HFFc6 (cell line): ENCODE measurements at regions not wholly inside any gene's neighbourhood (a gene's known extent, or its start where the extent isn't known, plus 50 kb on each side); places are given as distances from the start of the nearest gene placed in this dataset.

ENCODE experiments used
- DNase-seq: peaks from one replicate; pipeline ENCODE4 v3.0.0-alpha.2; 2018
- H3K27ac Mint-ChIP-seq: 2 replicates; pipeline ENCODE4 v1.8.0; 2020; ENCODE audit warnings: mild to moderate bottlenecking, mixed read lengths
- H3K27me3 Mint-ChIP-seq: 2 replicates; pipeline ENCODE4 v1.8.0; 2021; ENCODE audit warnings: mild to moderate bottlenecking, moderate library complexity, mixed read lengths; ENCODE audit not compliant: insufficient read depth
- H3K36me3 Mint-ChIP-seq: 2 replicates; pipeline ENCODE4 v1.8.0; 2021; ENCODE audit warnings: low read depth, mixed read lengths
- H3K4me1 Mint-ChIP-seq: 2 replicates; pipeline ENCODE4 v1.8.0; 2020; ENCODE audit warnings: low read depth, mixed read lengths
- H3K4me3 Mint-ChIP-seq: 2 replicates; pipeline ENCODE4 v1.8.0; 2020; ENCODE audit warnings: mild to moderate bottlenecking, moderate library complexity, mixed read lengths
- H3K9me3 Mint-ChIP-seq: 2 replicates; pipeline ENCODE4 v1.8.0; 2020; ENCODE audit warnings: mild to moderate bottlenecking, mixed read lengths
- TF ChIP-seq, protein P1 (sequence below): fragments of 200-600 bp; sonication (generic); IDR thresholded peaks from 2 replicates; pipeline ENCODE4 v1.5.0; 2021; ENCODE audit warnings: antibody characterized with exemption, mild to moderate bottlenecking

DNA sequence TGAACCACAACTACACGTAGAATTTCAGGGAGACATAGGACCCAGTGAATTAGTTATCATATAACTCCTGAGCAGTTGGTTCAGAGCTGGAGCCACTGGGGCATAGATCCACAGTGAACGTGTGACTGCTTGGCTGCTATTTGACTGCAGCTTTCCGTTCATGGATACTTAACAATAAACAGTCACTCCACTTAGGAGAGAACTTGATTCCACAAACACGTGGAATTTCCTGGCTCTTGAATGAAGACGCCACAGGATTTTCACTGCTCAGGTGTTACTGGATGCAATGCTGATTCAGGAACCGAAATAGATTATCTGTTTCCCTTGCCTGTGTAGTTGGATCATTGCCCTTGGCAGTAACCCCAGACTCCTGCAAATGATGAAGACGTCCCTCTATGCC is 679.1 kb upstream of the ZEB2 start:
- TF ChIP-seq, protein P1, sequence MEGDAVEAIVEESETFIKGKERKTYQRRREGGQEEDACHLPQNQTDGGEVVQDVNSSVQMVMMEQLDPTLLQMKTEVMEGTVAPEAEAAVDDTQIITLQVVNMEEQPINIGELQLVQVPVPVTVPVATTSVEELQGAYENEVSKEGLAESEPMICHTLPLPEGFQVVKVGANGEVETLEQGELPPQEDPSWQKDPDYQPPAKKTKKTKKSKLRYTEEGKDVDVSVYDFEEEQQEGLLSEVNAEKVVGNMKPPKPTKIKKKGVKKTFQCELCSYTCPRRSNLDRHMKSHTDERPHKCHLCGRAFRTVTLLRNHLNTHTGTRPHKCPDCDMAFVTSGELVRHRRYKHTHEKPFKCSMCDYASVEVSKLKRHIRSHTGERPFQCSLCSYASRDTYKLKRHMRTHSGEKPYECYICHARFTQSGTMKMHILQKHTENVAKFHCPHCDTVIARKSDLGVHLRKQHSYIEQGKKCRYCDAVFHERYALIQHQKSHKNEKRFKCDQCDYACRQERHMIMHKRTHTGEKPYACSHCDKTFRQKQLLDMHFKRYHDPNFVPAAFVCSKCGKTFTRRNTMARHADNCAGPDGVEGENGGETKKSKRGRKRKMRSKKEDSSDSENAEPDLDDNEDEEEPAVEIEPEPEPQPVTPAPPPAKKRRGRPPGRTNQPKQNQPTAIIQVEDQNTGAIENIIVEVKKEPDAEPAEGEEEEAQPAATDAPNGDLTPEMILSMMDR: no peak
- Mint-ChIP-seq H3K4me3 (no peak overlapping the region), H3K9me3 (no peaks in the 10 kb centered on the region), H3K27me3 (no peaks in the 10 kb centered on the region), H3K4me1 (peaks cover 33% of the 10 kb centered on the region), H3K36me3 (no peaks in the 10 kb centered on the region), H3K27ac (no peak overlapping the region)
- DNase-seq: no peak

DNA sequence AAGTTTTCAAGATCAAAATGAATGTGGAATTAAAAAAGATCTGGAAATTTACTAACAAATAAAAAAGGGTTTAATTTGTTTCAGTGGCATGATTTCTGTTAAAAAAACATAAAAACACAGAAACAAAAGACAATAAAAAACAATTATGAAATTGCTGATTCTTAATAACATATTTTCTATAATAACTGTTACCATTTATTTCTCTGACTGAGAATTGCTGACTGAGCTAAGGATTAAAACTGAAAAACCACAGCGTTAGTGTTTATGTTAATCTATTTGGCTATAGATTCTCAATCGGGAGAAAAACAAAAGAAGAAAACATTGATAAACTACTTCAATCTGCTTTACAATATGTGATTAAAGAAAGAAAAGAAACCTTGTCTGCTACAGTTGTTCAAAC is 678.6 kb upstream of the ZEB2 start:
- Mint-ChIP-seq H3K4me3 (no peak overlapping the region), H3K9me3 (no peaks in the 10 kb centered on the region), H3K36me3 (no peaks in the 10 kb centered on the region), H3K27me3 (no peaks in the 10 kb centered on the region), H3K4me1 (peaks cover 33% of the 10 kb centered on the region), H3K27ac (no peak overlapping the region)
- DNase-seq: no peak
- TF ChIP-seq, protein P1: no peak

DNA sequence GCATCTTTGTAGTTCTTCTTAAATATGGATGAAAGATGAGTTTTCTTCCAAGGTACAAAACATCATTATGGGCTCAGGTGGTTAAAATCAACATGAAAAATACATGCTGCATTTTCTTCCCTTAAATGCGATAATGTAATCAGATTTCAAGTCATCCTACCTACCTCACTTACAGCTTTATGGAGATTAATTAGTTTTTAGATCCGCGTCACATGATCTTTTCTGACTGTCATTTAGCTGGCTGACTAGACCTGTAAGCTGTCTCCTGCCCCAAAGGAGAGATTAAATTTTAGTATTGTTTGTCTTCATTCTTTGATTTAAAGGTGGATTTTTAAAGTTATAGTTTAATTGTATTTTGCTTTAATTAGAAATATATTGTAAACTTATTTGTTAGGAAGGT is 678.0 kb upstream of the ZEB2 start:
- no peak for DNase-seq
- Mint-ChIP-seq H3K27me3 (no peaks in the 10 kb centered on the region), H3K36me3 (no peaks in the 10 kb centered on the region), H3K9me3 (no peaks in the 10 kb centered on the region), H3K27ac (no peak overlapping the region), H3K4me1 (peaks cover 33% of the 10 kb centered on the region), H3K4me3 (no peak overlapping the region)
- TF ChIP-seq, protein P1: no peak

DNA sequence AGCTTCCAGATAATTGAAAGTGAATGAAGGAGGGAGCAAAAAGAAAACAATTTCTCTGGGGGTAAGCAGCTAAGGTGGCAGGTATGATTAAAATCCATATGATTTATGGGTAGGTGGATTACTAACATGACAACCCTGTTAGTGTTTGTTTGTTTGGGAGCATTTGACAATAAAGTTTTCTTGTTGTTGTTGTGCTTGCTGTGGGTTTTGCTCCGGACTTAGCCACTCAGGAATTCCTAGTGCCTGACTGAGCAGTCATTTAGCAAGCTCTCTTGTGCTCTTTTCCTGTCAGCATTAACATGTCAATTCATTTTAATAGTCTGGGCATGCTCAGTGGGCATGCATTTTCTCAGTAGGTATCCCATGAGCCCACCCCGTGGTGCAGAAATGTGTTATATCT is 674.8 kb upstream of the ZEB2 start:
- peaks cover 35% of the 10 kb centered on the region for H3K4me1 Mint-ChIP-seq
- H3K27ac Mint-ChIP-seq: no peak overlapping the region
- TF ChIP-seq, protein P1: no peak
- H3K36me3 Mint-ChIP-seq: no peaks in the 10 kb centered on the region
- no peak overlapping the region for H3K4me3 Mint-ChIP-seq
- no peaks in the 10 kb centered on the region for H3K27me3 Mint-ChIP-seq
- no peak for DNase-seq
- no peaks in the 10 kb centered on the region for H3K9me3 Mint-ChIP-seq

DNA sequence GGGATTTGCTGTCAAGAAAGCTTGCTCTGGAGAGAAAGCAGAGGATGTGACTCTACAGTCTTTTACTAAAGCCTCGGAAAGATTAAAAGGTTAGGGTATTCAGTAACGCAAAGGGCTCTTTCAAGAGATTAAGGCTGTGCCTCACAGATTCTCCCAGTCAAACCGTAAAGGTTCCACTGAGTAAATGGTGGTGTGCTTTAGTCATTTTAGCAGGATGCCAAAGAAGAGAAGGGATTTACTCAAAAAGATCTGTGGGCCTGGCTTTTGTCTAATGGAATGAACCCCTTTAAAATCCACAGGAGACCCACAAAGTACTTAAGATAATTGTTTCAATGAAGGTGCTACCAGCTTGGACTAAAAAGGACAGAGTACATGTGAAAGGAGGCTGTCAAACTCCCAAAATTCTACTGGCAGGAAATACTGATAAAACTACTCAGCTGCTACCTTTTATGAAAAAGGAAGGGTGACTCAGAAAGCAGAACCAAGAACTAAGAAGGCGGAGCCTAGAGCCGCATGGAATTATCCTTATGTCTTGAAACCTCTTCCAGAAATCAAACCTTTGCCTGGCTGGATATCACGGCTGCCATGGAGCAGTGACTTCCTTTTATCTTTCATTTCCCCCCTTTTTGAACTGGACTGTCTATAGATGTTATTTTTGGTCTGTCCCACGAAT is 670.2 kb upstream of the ZEB2 start:
- no peaks in the 10 kb centered on the region for H3K36me3 Mint-ChIP-seq
- H3K27ac Mint-ChIP-seq: peak overlapping the region; percentile 17; the same call in 1 of the 2 replicates
- no peak for DNase-seq
- TF ChIP-seq, protein P1: no peak
- no peak overlapping the region for H3K4me3 Mint-ChIP-seq
- peaks cover 1% of the 10 kb centered on the region; the same call in 1 of the 2 replicates for H3K27me3 Mint-ChIP-seq
- peaks cover 41% of the 10 kb centered on the region for H3K4me1 Mint-ChIP-seq
- H3K9me3 Mint-ChIP-seq: no peaks in the 10 kb centered on the region

DNA sequence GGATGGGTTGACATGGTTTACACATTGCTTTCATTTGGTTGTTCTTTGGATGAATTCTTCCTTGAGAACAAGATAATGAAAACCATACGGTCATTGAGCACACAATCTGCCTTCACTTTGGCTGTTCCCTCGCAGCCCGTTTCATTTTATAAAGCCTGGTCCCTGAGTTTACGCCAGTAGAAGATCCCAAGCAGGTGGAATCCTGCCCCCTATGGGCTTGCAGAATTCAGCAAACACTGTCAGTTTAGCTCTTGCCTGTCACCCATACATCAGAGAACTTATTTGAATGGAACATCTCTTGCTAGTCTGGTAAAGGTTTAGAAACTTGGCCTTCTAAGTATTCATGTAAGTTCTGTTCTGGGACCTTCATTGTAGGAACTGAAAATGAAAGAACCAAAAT is 666.4 kb upstream of the ZEB2 start:
- Mint-ChIP-seq H3K9me3 (no peaks in the 10 kb centered on the region), H3K27ac (peak overlapping the region; percentile 95), H3K4me1 (peaks cover 67% of the 10 kb centered on the region), H3K27me3 (peaks cover 1% of the 10 kb centered on the region), H3K4me3 (peak overlapping the region; percentile 20; the same call in 1 of the 2 replicates), H3K36me3 (no peaks in the 10 kb centered on the region)
- TF ChIP-seq, protein P1: peak; percentile 66
- no peak for DNase-seq
